HepG2 (cell line): ENCODE measurements at regions not wholly inside any gene's neighbourhood (a gene's known extent, or its start where the extent isn't known, plus 50 kb on each side); places are given as distances from the start of the nearest gene placed in this dataset.

Source experiments
- JUN ChIP-seq: sonication (generic); formaldehyde crosslinking; IDR thresholded peaks from 2 replicates; pipeline ENCODE4 v1.4.0; 2020; ENCODE audit warnings: mild to moderate bottlenecking, missing genetic modification reagents
- POLR2A ChIP-seq, 2 experiments: IDR thresholded peaks; 2 replicates each; pipeline ENCODE4 v1.6.1; 2011; ENCODE audit warnings: low read depth in 2 of 2, low read length in 2 of 2, mild to moderate bottlenecking in 1 of 2, moderate library complexity in 1 of 2; ENCODE audit not compliant: insufficient read depth in 1 of 2
- TF ChIP-seq, protein P1 (sequence below): sonication (generic); formaldehyde crosslinking; IDR thresholded peaks from 2 replicates; pipeline ENCODE4 v1.8.0; 2022; ENCODE audit warnings: mild to moderate bottlenecking, missing genetic modification reagents, borderline replicate concordance

GRCh38 chr5:102581011-102581410, 82.2 kb upstream of the SLCO6A1 start:
- TF ChIP-seq POLR2A (IDR thresholded peaks at IDR 0.05; ENCODE audit: insufficient read depth in 1 of 2, low read depth in 2 of 2, low read length in 2 of 2): no peak
- TF ChIP-seq JUN (CRISPR knock-in tag): no peak
- TF ChIP-seq, protein P1, sequence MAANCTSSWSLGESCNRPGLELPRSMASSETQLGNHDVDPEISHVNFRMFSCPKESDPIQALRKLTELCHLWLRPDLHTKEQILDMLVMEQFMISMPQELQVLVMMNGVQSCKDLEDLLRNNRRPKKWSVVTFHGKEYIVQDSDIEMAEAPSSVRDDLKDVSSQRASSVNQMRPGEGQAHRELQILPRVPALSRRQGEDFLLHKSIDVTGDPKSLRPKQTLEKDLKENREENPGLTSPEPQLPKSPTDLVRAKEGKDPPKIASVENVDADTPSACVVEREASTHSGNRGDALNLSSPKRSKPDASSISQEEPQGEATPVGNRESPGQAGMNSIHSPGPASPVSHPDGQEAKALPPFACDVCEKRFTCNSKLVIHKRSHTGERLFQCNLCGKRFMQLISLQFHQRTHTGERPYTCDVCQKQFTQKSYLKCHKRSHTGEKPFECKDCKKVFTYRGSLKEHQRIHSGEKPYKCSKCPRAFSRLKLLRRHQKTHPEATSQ (CRISPR knock-in tag): no peak
